ENCODE measurements at regions not wholly inside any gene's neighbourhood (a gene's known extent, or its start where the extent isn't known, plus 50 kb on each side); places are given as distances from the start of the nearest gene placed in this dataset.

DNA sequence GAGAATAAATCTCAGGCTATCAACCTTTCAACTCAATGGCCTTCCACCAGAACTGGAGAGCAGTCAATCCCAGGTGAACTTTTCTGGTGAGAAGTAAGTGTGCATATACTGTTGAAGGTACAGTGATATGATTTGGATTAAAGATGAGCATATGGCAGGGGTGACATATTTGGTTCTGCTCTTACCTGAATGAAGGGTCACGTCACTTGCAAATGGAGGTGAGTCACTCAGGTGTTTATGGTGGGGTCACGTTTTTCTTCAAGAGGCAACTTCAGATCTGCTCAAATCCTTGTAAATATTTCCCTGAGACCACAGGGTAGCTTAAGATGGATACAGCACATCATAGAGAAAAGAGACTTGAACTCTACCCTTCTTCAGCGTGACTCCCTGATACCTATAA, 143.2 kb downstream of the BRMS1L start:
- no peaks in the 10 kb centered on the region for H3K27me3 ChIP-seq (ENCODE audit: control insufficient read depth in 2 of 2, insufficient read depth in 2 of 2, low read length in 2 of 2)
- no peaks in the 10 kb centered on the region for H4K20me1 ChIP-seq (replicated peaks; ENCODE audit: control insufficient read depth, insufficient read depth, low read length)
- BruUV-seq (replicated peaks), result no TSS peak
- no peak for FAIRE-seq
- H3K27ac ChIP-seq (ENCODE audit: extremely low read depth, low read depth, low read length), result no peak overlapping the region
- no peak overlapping the region for H3K4me3 ChIP-seq
- H3K4me2 ChIP-seq (ENCODE audit: insufficient read depth, low read length), result no peak overlapping the region
- no peak for ATAC-seq
- H3K9me1 ChIP-seq (ENCODE audit: control insufficient read depth, insufficient read depth, low read length), result no peaks in the 10 kb centered on the region
- no peaks in the 10 kb centered on the region for H3K9me3 ChIP-seq (replicated peaks; ENCODE audit: control insufficient read depth, insufficient read depth, low read depth, low read length)
- in situ Hi-C loops (cut with MboI), result no loop called here
- CTCF ChIA-PET (ENCODE audit: low intra/inter-chr PET ratio), result no interaction called here
- intact Hi-C loops (cut with micrococcal nuclease), result no loop called here
- no peaks in the 10 kb centered on the region for H3K36me3 ChIP-seq (ENCODE audit: control insufficient read depth, insufficient read depth, low read length)
- no peak overlapping the region for H3K9ac ChIP-seq (ENCODE audit: insufficient read depth in 1 of 2, low read depth in 2 of 2, low read length in 2 of 2)
- WGBS (ENCODE audit: insufficient coverage, low coverage, missing lambda C conversion rate), result 0% methylated on average over 3 of the region's 3 CpGs
- POLR2A ChIA-PET, result no interaction called here
- H2AFZ ChIP-seq (ENCODE audit: low read depth, low read length), result no peak overlapping the region
- no peak for DNase-seq (ENCODE audit: extremely low read depth in 1 of 4, low spot score in 3 of 4)
- no peaks in the 10 kb centered on the region for H3K79me2 ChIP-seq (ENCODE audit: control insufficient read depth, insufficient read depth, low read length)
- H3K4me1 ChIP-seq (replicated peaks in 1 of 2; ENCODE audit: control insufficient read depth in 2 of 2, insufficient read depth in 2 of 2, low read length in 2 of 2), result no peaks in the 10 kb centered on the region
- TF ChIP-seq, protein P1, sequence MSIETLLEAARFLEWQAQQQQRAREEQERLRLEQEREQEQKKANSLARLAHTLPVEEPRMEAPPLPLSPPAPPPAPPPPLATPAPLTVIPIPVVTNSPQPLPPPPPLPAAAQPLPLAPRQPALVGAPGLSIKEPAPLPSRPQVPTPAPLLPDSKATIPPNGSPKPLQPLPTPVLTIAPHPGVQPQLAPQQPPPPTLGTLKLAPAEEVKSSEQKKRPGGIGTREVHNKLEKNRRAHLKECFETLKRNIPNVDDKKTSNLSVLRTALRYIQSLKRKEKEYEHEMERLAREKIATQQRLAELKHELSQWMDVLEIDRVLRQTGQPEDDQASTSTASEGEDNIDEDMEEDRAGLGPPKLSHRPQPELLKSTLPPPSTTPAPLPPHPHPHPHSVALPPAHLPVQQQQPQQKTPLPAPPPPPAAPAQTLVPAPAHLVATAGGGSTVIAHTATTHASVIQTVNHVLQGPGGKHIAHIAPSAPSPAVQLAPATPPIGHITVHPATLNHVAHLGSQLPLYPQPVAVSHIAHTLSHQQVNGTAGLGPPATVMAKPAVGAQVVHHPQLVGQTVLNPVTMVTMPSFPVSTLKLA (conservative IDR thresholded peaks at IDR 0.05), result no peak
- TF ChIP-seq SRSF9 (IDR thresholded peaks at IDR 0.05; ENCODE audit: borderline replicate concordance, low read depth, low read length), result no peak
- TF ChIP-seq TSC22D4 (tag; IDR thresholded peaks at IDR 0.05), result no peak
- TF ChIP-seq SOX6 (IDR thresholded peaks at IDR 0.05), result no peak
- TF ChIP-seq ZNF197 (CRISPR knock-in tag; IDR thresholded peaks at IDR 0.05; ENCODE audit: low read depth), result no peak
- no peak for TF ChIP-seq WHSC1 (IDR thresholded peaks at IDR 0.05; ENCODE audit: low read length)
- TF ChIP-seq, protein P2, sequence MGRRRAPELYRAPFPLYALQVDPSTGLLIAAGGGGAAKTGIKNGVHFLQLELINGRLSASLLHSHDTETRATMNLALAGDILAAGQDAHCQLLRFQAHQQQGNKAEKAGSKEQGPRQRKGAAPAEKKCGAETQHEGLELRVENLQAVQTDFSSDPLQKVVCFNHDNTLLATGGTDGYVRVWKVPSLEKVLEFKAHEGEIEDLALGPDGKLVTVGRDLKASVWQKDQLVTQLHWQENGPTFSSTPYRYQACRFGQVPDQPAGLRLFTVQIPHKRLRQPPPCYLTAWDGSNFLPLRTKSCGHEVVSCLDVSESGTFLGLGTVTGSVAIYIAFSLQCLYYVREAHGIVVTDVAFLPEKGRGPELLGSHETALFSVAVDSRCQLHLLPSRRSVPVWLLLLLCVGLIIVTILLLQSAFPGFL (CRISPR knock-in tag; IDR thresholded peaks at IDR 0.05), result no peak
- TF ChIP-seq, protein P3, sequence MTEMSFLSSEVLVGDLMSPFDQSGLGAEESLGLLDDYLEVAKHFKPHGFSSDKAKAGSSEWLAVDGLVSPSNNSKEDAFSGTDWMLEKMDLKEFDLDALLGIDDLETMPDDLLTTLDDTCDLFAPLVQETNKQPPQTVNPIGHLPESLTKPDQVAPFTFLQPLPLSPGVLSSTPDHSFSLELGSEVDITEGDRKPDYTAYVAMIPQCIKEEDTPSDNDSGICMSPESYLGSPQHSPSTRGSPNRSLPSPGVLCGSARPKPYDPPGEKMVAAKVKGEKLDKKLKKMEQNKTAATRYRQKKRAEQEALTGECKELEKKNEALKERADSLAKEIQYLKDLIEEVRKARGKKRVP (CRISPR knock-in tag; IDR thresholded peaks at IDR 0.05), result no peak
- no peak for TF ChIP-seq ILK (tag; IDR thresholded peaks at IDR 0.05; ENCODE audit: borderline replicate concordance, low read depth)
- no peak for TF ChIP-seq MBD2 (IDR thresholded peaks at IDR 0.05; ENCODE audit: borderline replicate concordance, low read depth)
- TF ChIP-seq, protein P4, sequence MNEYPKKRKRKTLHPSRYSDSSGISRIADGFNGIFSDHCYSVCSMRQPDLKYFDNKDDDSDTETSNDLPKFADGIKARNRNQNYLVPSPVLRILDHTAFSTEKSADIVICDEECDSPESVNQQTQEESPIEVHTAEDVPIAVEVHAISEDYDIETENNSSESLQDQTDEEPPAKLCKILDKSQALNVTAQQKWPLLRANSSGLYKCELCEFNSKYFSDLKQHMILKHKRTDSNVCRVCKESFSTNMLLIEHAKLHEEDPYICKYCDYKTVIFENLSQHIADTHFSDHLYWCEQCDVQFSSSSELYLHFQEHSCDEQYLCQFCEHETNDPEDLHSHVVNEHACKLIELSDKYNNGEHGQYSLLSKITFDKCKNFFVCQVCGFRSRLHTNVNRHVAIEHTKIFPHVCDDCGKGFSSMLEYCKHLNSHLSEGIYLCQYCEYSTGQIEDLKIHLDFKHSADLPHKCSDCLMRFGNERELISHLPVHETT (CRISPR knock-in tag; conservative IDR thresholded peaks at IDR 0.05 in 1 of 2, IDR thresholded peaks at IDR 0.05 in 1 of 2), result no peak

Data from K562 (cell line).